Stimulated activated naive CD8-positive, alpha-beta T cell treated with anti-CD3 and anti-CD28 coated beads, Interleukin-15, Interleukin-2, amounts not matched to agents 100 U/mL and 50 U/mL, for 24 hours (primary cell): ENCODE measurements at regions not wholly inside any gene's neighbourhood (a gene's known extent, or its start where the extent isn't known, plus 50 kb on each side); places are given as distances from the start of the nearest gene placed in this dataset.
"Not testable (repeated sequence)": the region's sequence is repeated elsewhere in the genome, so short reads cannot be mapped to it uniquely, and the experiment has no call there.

Experiments used
- ATAC-seq: fragments of 150-1000 bp; cut with Tn5 transposase; one replicate; pipeline ENCODE4 v1.10.0; 2021
- DNase-seq: peaks from one replicate; pipeline ENCODE4 v3.0.0; 2021

GRCh38 chr17:13140750-13141149, 122.9 kb upstream of the ELAC2 start:
- no peak for ATAC-seq
- no peak for DNase-seq

DNA sequence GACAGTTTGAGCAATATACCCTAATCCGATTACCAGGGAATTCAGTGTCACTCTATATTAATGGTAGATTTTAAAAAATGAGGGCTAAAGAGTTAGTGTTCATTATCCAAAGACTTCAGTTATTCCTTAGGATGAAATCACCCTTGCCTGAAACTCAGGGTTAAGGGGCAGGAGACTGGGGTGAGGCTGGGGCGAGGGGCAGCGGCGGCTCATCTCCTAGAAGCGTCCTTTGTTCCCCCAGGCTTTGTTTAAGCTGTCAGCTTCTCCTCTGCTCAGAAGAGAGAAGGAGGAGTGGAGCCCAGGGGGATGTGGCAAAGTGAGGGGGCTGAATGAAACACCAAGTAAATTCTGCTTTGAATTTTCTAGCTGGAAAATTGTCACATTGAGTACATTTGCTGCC, 117.7 kb upstream of the ELAC2 start:
- ATAC-seq = no peak
- no peak for DNase-seq

- DNase-seq (no peak), ATAC-seq (no peak)
Observed at GRCh38 chr17:13134076-13134475, 116.2 kb upstream of the ELAC2 start.

- no peak for ATAC-seq
- DNase-seq = no peak
Observed at GRCh38 chr17:13131225-13131624, 113.4 kb upstream of the ELAC2 start.

DNA sequence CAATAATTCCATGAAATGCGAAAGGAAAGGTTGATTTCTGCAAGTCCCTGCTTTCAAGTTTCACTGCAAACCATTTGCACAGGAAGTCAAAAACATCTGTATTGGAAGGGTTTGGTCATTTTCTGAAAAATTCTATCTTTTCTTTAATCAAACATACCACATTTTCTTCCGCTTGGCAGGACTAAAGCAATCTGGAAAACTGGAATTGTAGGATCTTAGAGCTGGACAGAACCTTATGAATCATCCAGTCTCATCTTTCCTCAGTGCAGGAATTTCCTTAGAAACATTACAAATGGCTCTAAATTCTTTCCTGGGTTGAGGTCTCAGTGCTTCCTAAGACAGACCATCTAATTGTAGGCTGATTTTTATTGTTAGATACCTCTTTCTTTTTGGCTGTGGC, 111.5 kb upstream of the ELAC2 start:
- no peak for ATAC-seq
- no peak for DNase-seq

GRCh38 chr17:13128676-13129075, 110.8 kb upstream of the ELAC2 start:
- ATAC-seq = no peak

GRCh38 chr17:13127921-13128602, 110.2 kb upstream of the ELAC2 start:
- DNase-seq (no peak), ATAC-seq (no peak)

More at GRCh38 chr17:13128676-13129075, 110.8 kb upstream of the ELAC2 start:
- no peak for DNase-seq

DNA sequence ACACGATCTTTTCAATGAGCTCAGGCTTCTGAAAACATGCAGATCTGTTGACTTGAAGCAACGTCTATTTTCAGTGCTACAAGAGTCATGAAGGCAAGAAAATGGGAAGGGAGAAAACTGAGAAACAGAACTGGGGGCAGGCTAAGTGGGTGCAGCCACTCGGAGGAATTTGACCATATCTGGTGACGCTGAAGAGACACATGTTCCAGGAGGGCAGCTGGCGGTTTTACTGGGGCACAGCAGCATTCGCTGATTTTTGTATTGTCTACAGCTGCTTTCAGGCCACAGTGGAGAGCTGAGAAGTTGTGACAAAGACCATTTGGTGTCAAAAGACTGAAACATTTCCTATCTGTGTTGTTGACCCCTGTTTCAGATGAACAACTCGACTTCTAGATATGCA, 103.0 kb upstream of the ELAC2 start:
- DNase-seq (no peak), ATAC-seq (no peak)

- no peak for ATAC-seq
- no peak for DNase-seq
Observed at GRCh38 chr17:13118311-13118710, 100.5 kb upstream of the ELAC2 start.

DNA sequence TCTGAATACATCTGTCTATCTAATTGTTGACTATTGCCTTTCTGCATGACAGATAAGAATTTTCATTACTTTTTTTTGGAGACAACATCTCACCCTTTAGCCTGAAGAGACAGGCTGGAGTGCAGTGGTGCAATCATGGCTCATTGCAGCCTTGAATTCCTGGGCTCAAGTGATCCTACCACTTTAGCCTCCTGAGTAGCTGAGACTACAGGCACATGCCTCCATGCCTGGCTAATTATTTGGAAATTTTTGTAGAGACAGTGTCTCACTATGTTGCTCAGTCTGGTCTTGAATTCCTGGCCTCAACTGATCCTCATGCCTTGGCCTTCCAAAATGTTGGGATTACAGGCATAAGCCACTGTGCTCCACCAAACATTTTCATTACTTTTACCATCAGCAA, 99.8 kb upstream of the ELAC2 start:
- DNase-seq (no peak), ATAC-seq (no peak)

- peak; percentile 10 for DNase-seq
- peak; percentile 55 for ATAC-seq
Observed at GRCh38 chr17:13114601-13115031, 96.8 kb upstream of the ELAC2 start.

DNA sequence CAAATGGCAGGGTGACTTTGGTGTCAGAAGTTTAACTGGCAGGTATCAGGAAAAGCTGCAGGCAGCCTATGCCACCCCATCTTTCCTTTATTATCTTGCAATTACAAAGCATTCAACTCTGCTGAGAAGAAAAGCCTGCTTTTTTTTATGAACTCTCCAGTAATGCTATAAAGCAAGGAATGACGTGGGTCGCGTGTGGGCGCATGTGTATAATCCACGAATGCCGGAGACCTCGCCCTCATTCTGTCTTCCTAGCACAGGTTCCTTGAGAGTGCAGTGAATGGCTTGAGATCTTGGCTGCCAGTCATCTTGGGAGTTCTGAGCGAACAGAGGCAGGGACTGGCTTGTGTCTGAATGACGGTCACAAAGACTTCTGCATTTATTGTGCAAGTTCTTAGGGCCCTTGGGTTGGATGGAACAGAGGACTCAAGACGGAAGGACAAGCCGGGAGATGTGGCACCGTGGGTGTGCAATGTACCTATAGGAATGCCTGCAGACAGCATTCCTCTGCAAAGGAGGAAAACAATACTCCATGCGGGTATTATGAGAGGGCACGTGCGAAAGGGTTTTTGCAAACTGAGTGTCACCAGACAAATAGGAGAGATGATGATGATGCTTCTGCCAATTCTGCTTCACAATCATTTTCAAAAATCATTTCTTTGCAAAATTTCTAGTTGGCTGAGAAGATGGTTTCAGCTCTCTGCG, 96.1 kb upstream of the ELAC2 start:
- ATAC-seq = no peak
- no peak for DNase-seq

DNA sequence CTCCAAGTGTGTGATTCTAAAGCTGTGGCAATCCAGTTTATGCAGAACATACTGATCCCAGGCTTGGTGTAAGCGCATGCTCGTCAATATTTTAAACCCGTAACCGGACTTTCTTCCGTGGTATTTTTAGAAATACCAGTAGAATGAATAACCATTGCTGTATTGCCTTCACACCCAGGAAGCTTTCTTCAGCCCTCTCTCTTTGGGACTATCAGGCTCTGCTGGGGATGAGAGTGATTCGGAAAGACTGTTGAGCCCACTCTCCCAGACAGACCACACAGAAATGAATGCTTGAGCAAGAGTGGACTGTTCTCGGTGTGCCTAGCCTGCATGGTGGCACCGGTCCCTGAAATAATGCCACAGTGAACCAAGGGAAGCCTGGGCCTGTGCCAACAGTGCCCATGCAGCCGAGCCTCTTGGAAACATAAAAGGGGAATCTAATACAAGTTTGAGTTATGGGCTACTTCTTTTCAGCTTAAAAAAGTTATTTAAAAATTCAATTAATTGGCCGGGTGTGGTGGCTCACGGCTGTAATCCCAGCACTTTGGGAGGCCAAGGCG, 89.9 kb upstream of the ELAC2 start:
- no peak for DNase-seq
- ATAC-seq = no peak

DNA sequence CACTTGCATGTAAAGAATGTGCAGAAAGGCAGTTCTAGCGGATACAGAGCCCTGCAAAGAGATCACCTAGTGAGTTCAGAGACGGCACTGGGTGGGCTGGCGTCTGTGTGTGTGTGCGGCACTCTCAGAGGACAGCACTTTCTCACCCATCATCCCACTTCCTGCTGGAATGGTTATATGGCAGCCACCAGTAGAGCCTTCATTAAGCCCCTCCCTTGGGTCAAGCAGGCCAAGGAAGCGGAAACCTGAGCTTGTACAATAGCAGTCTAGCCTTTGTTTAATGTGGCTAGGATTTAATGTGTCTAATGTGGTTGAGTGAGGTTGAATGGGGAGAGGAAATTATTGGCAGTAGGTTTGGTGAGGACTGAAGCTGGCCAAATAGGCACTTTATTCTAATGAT, 88.3 kb upstream of the ELAC2 start:
- DNase-seq (no peak), ATAC-seq (no peak)

DNA sequence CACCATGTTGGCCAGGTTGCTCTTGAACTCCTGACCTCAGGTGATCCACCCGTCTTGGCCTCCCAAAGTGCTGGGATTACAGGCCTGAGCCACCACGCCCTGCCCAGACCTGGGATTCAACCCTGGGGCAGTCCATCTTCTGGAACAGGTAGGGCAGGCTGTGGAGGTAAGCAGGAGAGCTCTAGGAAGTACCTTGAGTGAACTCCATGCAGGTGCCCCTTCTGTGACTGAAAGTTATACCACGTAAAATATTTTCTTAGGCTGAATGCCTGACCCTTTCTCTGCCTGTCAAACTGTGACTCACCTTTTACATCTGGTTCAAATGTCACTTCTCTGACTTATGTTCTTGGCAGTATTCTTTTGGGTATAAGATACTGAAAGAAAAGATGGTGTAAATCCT, 86.7 kb upstream of the ELAC2 start:
- ATAC-seq = no peak
- DNase-seq = no peak

DNA sequence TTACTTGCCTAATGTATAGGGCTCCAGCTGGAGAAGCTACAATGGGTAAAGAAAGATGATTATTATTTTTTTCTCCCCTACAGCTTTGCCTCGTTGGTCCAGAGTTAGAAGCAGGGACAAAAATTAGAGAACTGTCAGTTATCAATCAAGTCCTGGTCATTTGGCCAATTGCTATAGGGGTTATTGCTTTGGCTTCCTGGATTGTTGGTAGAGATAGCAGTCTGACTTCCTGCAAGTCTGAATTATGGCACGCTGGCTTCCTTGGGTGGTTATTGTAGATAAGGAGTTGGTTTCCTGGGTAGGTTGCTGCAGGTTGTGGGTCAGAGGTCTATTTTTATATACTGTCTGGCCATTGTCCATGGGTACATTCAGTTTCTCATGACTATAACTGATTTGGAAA, 84.7 kb upstream of the ELAC2 start:
- ATAC-seq (no peak), DNase-seq (no peak)

DNA sequence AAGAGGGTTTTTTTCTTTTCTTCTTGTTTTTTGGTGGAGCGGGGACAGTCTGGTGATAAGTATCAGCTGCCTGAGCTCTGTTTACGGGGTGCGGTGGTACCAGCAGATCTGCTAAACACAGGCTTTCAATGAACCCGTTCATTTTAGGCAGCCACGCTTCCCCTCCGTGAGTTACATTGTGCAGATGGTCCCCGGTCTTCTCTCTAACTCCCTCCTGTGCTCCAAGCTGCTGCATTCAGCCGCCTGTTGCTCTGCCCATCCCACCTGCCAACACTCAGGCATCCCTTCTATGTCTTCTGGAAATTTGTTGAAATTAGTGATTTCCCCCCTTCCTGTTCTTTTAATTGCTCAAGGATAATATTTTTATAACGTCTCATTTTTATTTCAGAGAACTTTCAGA, 82.1 kb upstream of the ELAC2 start:
- no peak for DNase-seq
- ATAC-seq = no peak

DNA sequence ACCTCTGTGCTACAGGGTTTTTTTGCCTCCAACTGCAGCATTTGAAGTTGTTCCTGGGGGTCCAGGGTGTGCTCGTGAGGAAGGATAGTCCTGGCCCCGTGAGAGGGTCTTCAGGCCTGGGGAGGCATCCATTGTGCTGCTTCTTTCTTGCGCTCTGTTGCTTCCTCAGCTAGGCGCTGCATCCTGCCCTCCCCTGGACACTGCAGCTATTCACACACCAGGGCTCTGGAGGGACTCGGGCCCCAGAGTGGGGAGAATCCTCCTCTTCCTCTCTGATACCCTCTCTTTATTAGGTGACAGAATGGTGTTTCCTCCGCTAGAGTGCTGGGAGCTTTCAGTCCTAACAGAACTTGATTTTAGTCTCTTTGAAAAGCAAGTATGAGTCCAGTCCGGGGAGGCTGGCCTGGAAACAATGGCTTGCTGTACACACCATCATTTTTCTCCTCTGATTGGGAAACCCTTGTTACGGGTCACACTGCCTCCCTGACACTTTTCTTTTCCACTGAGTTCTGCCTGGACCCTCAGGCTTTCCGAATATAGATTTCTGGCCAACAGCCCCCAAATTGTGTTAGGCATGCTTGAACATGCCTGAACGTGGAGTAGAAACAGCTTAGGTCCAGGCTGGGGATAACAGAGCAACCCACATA, 81.4 kb upstream of the ELAC2 start:
- DNase-seq = no peak

GRCh38 chr17:13096291-13096690, 78.5 kb upstream of the ELAC2 start:
- no peak for ATAC-seq
- no peak for DNase-seq

More for the DNA sequence above, 81.4 kb upstream of the ELAC2 start:
- no peak for ATAC-seq

DNA sequence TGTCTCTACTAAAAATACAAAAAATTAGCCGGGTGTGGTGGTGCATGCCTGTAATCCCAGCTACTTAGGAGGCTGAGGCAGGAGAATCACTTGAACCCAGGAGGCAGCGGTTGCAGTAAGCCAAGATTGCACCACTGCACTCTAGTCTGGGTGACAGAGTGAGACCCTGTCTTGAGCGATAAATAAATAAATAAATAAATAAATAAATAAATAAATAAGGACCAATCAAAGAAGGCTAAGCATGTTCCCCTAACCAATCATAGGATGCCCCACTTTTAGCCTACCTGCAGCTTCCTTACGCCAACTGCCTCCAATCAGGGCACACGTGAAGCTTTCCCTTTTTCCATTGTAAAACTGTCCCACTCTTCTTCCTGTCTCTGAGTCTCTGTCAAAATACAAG, 74.2 kb upstream of the ELAC2 start:
- ATAC-seq, DNase-seq: not testable (repeated sequence)

GRCh38 chr17:13088666-13089065, 70.8 kb upstream of the ELAC2 start:
- DNase-seq = no peak
- no peak for ATAC-seq

GRCh38 chr17:13087802-13088201, 70.0 kb upstream of the ELAC2 start:
- DNase-seq = no peak
- no peak for ATAC-seq

GRCh38 chr17:13086142-13086769, 68.4 kb upstream of the ELAC2 start:
- no peak for DNase-seq

More at GRCh38 chr17:13086142-13086769, 68.4 kb upstream of the ELAC2 start:
- no peak for ATAC-seq
